Colonic mucosa (tissue), 4 donors: ENCODE measurements at regions not wholly inside any gene's neighbourhood (a gene's known extent, or its start where the extent isn't known, plus 50 kb on each side); places are given as distances from the start of the nearest gene placed in this dataset.

Source experiments
- DNase-seq: peaks from one replicate; pipeline ENCODE4 v3.0.0-alpha.2; 2020
- H3K27ac ChIP-seq: fragments of 200-600 bp; one replicate; pipeline ENCODE4 v1.8.0; 2021
- H3K27me3 ChIP-seq: fragments of 200-600 bp; one replicate; pipeline ENCODE4 v1.8.0; 2021
- H3K36me3 ChIP-seq: fragments of 200-600 bp; one replicate; pipeline ENCODE4 v1.8.0; 2021
- H3K4me1 ChIP-seq: fragments of 200-600 bp; one replicate; pipeline ENCODE4 v1.8.0; 2021; ENCODE audit warnings: mild to moderate bottlenecking
- H3K4me3 ChIP-seq: fragments of 200-600 bp; one replicate; pipeline ENCODE4 v1.8.0; 2021
- H3K9ac ChIP-seq, 2 donors: one replicate each; pipeline ENCODE4 v1.7.0; 2013; ENCODE audit warnings: control low read depth in 2 of 2, low read depth in 2 of 2, low read length in 2 of 2
- H3K9me3 ChIP-seq: fragments of 200-600 bp; one replicate; pipeline ENCODE4 v1.8.0; 2021
- CTCF ChIP-seq: fragments of 200-600 bp; IDR thresholded peaks from one replicate; pipeline ENCODE4 v1.8.0; 2022; ENCODE audit warnings: antibody characterized with exemption, mild to moderate bottlenecking
- intact Hi-C: fragments of 100-400 bp; cut with DNase I; formaldehyde crosslinking; loops from one replicate; pipeline ENCODE4 v1.14.1; 2022
- donor health status: healthy.
- donor health status: DM: no; HTN: no; CAD: no.
- donor health status: DM: no; HTN: no; CAD: no.

GRCh38 chr17:73840829-73841228 is 196.6 kb upstream of the SDK2 start:
- no peak for TF ChIP-seq CTCF
- Histone ChIP-seq H3K4me3 (no peak overlapping the region), H3K9me3 (no peaks in the 10 kb centered on the region), H3K9ac (no peak overlapping the region), H3K27me3 (no peaks in the 10 kb centered on the region), H3K36me3 (no peaks in the 10 kb centered on the region), H3K4me1 (no peaks in the 10 kb centered on the region), H3K27ac (no peak overlapping the region)
- no peak for DNase-seq
- intact Hi-C loops: no loop called here

- intact Hi-C loops: no loop called here
Measured at GRCh38 chr17:73841431-73842060, 197.3 kb upstream of the SDK2 start.

GRCh38 chr17:73847952-73848351 is 203.7 kb upstream of the SDK2 start:
- Histone ChIP-seq H3K27ac (no peak overlapping the region), H3K9me3 (no peaks in the 10 kb centered on the region), H3K4me1 (no peaks in the 10 kb centered on the region), H3K27me3 (no peaks in the 10 kb centered on the region), H3K36me3 (no peaks in the 10 kb centered on the region), H3K9ac (no peak overlapping the region), H3K4me3 (no peak overlapping the region)
- TF ChIP-seq CTCF: no peak
- intact Hi-C loops: no loop called here
- no peak for DNase-seq

More at GRCh38 chr17:73841431-73842060, 197.3 kb upstream of the SDK2 start:
- DNase-seq: no peak
- Histone ChIP-seq H3K9ac (no peak overlapping the region), H3K27me3 (no peaks in the 10 kb centered on the region), H3K36me3 (no peaks in the 10 kb centered on the region), H3K9me3 (no peaks in the 10 kb centered on the region), H3K4me1 (no peaks in the 10 kb centered on the region), H3K4me3 (no peak overlapping the region), H3K27ac (no peak overlapping the region)
- TF ChIP-seq CTCF: peak; percentile 53

- no peaks in the 10 kb centered on the region for H3K36me3 ChIP-seq
- no peak for TF ChIP-seq CTCF
- no peak for DNase-seq
- no peaks in the 10 kb centered on the region for H3K4me1 ChIP-seq
- H3K9me3 ChIP-seq: no peaks in the 10 kb centered on the region
- H3K9ac ChIP-seq: no peak overlapping the region
- H3K27ac ChIP-seq: no peak overlapping the region
- no peak overlapping the region for H3K4me3 ChIP-seq
- intact Hi-C loops: no loop called here
- H3K27me3 ChIP-seq: no peaks in the 10 kb centered on the region
Measured at GRCh38 chr17:73850426-73850825, 206.2 kb upstream of the SDK2 start.

- Histone ChIP-seq H3K36me3 (no peaks in the 10 kb centered on the region), H3K9me3 (no peaks in the 10 kb centered on the region), H3K27ac (no peak overlapping the region), H3K4me1 (no peaks in the 10 kb centered on the region), H3K9ac (no peak overlapping the region), H3K4me3 (no peak overlapping the region), H3K27me3 (no peaks in the 10 kb centered on the region)
- TF ChIP-seq CTCF: no peak
- intact Hi-C loops: no loop called here
- no peak for DNase-seq
Measured at GRCh38 chr17:73851091-73851490, 206.8 kb upstream of the SDK2 start.
